GM19193 (cell line): ENCODE measurements at regions not wholly inside any gene's neighbourhood (a gene's known extent, or its start where the extent isn't known, plus 50 kb on each side); places are given as distances from the start of the nearest gene placed in this dataset.

Experiments used
- POLR2A ChIP-seq: IDR thresholded peaks from 4 replicates; pipeline ENCODE4 v1.6.1; 2011; ENCODE audit not compliant: insufficient read depth, insufficient read length; ENCODE audit errors: extremely low read depth

- no peak for TF ChIP-seq POLR2A
Observed at GRCh38 chr17:77392376-77393273, 251.9 kb downstream of the SEC14L1 start.

GRCh38 chr17:77393274-77393600, 252.5 kb downstream of the SEC14L1 start:
- TF ChIP-seq POLR2A, result no peak

- no peak for TF ChIP-seq POLR2A
Observed at GRCh38 chr17:77393867-77394539, 253.2 kb downstream of the SEC14L1 start.

- TF ChIP-seq POLR2A, result no peak
Observed at GRCh38 chr17:77394540-77395295, 253.9 kb downstream of the SEC14L1 start.

GRCh38 chr17:77395501-77396048, 254.8 kb downstream of the SEC14L1 start:
- no peak for TF ChIP-seq POLR2A

GRCh38 chr17:77396610-77397009, 255.8 kb downstream of the SEC14L1 start:
- TF ChIP-seq POLR2A, result no peak

- no peak for TF ChIP-seq POLR2A
Observed at GRCh38 chr17:77398274-77398673, 257.5 kb downstream of the SEC14L1 start.

GRCh38 chr17:77399319-77399957, 258.7 kb downstream of the SEC14L1 start:
- no peak for TF ChIP-seq POLR2A

GRCh38 chr17:77400445-77400870, 259.7 kb downstream of the SEC14L1 start:
- TF ChIP-seq POLR2A, result no peak

- no peak for TF ChIP-seq POLR2A
Observed at GRCh38 chr17:77402159-77402731, 261.5 kb downstream of the SEC14L1 start.

- TF ChIP-seq POLR2A, result no peak
Observed at GRCh38 chr17:77403854-77404253, 263.1 kb downstream of the SEC14L1 start.

- TF ChIP-seq POLR2A, result peak; percentile 39
Observed at GRCh38 chr17:77404812-77405581, 264.2 kb downstream of the SEC14L1 start.

- no peak for TF ChIP-seq POLR2A
Observed at GRCh38 chr17:77405867-77406732, 265.3 kb downstream of the SEC14L1 start.
